ENCODE measurements at regions not wholly inside any gene's neighbourhood (a gene's known extent, or its start where the extent isn't known, plus 50 kb on each side); places are given as distances from the start of the nearest gene placed in this dataset.

DNA sequence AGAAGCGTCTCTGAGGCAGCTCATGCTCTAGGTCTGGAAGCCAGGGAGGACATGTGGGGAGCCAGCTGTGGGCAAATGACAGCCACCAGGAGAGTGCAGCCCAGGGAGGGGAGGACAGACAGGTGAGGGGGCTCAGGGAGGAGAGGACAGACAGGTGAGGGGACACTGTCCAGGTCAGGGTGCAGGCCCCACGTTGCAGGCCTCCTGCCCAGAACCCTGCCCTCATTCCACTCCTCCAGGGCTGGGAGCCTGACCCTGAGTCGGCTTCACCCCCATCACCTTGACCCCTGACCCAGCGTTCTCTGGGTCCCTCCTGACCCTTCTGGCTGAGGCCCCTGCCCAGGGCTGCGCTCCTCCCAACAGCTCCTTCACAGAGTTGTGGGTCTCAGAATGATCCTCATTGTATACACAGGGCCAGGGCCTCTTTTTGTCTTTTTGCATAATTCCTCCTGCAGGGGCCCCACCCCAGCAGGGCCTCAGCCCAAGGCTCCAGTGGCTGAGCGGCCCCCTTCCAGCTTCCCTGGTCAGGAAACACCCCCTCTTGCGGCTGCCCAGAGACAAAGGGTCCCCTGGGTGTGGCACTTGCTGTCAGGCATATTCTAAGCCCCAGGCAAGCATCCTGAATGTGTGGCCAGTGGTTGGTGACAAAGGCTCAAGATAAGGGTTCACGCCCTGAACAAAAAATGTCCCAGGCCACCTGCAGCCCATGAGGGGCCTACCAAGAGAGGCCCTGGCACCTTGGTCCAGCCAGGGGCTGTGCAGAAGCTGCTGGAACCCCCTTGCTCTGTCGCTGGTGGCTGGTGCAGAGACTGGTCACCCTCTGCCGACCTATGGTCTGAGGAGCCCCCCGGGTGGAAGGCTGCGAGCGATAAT is 853.0 kb downstream of the BRD1 start:
- no peaks in the 10 kb centered on the region for H3K36me3 ChIP-seq (replicated peaks in 1 of 2)
- H3K4me1 ChIP-seq (replicated peaks in 1 of 2): no peaks in the 10 kb centered on the region
- no peak for TF ChIP-seq POLR2A (IDR thresholded peaks at IDR 0.05)
- TF ChIP-seq, protein P1, sequence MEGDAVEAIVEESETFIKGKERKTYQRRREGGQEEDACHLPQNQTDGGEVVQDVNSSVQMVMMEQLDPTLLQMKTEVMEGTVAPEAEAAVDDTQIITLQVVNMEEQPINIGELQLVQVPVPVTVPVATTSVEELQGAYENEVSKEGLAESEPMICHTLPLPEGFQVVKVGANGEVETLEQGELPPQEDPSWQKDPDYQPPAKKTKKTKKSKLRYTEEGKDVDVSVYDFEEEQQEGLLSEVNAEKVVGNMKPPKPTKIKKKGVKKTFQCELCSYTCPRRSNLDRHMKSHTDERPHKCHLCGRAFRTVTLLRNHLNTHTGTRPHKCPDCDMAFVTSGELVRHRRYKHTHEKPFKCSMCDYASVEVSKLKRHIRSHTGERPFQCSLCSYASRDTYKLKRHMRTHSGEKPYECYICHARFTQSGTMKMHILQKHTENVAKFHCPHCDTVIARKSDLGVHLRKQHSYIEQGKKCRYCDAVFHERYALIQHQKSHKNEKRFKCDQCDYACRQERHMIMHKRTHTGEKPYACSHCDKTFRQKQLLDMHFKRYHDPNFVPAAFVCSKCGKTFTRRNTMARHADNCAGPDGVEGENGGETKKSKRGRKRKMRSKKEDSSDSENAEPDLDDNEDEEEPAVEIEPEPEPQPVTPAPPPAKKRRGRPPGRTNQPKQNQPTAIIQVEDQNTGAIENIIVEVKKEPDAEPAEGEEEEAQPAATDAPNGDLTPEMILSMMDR (IDR thresholded peaks at IDR 0.05): no peak
- DNase-seq: peak in 1 of 7 donors; percentile 28
- no peak overlapping the region for H3K27ac ChIP-seq
- no peak overlapping the region for H3K4me3 ChIP-seq
- intact Hi-C loops (cut with DNase I): no loop called here
- H3K9me3 ChIP-seq (replicated peaks in 1 of 3): no peaks in the 10 kb centered on the region
- 53 to 72% (median 65%) methylated on average over 8 to 13 of the region's 13 CpGs for WGBS, 4 donors
- no peaks in the 10 kb centered on the region for H3K27me3 ChIP-seq

DNA sequence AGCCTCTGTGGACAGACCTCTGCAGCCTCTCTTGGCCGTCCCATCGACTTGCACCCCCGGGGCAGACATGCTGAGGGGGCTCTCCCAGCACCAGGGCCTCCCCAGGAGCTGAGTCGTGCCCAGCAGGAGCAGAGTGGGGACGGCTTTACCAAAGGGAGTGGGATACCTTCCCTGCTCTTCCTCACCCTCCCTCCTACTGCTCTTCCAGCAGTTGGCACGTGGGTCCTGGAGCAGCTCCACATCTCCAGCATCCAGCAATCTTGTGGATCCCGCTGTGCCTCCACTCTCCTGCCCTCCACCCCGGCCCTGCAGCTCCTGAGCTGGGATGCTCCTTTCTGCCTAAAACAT is 854.0 kb downstream of the BRD1 start:
- Histone ChIP-seq H3K9me3 (replicated peaks in 1 of 3) (no peaks in the 10 kb centered on the region), H3K27me3 (no peaks in the 10 kb centered on the region), H3K36me3 (replicated peaks in 1 of 2) (no peaks in the 10 kb centered on the region), H3K4me1 (replicated peaks in 1 of 2) (no peaks in the 10 kb centered on the region), H3K4me3 (no peak overlapping the region), H3K27ac (no peak overlapping the region)
- intact Hi-C loops (cut with DNase I): no loop called here
- TF ChIP-seq, protein P1 (IDR thresholded peaks at IDR 0.05): no peak
- TF ChIP-seq POLR2A (IDR thresholded peaks at IDR 0.05): no peak
- 64 to 78% (median 67%) methylated on average over 3 to 8 of the region's 8 CpGs for WGBS, 4 donors
- DNase-seq: no peak

DNA sequence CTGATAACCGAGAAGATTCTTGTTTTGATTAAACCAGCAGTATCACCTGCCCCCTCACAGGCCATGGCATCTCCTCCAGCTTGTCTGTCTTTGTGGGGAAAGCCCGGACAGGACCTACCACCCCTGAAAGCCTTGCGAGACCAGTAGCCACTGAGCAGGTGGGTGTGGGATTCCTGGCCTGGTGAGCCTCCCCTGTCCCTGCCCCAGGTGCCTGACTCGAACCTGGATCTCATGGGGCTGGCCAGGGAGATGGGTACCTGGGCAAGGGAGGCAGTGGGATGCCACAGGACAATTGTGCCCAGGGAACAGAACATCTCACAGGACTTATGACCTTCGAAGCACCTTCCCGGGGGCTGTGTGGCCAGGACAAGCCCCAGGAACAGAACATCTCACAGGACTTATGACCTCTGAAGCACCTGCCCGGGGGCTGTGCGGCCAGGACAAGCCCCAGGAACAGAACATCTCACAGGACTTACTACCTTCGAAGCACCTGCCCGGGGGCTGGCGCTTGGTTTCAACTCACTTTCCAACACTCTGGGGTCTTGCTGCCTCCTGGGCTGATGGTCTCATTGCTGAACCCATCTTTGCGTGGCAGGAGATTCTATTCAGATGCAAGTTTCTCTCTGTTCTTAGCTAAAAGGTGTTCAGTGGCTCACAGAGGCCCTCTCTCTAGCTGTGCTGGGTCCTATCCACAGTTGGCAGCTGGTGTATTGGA is 854.5 kb downstream of the BRD1 start:
- 79 to 86% (median 81%) methylated on average over 9 to 12 of the region's 12 CpGs for WGBS, 4 donors
- intact Hi-C loops (cut with DNase I): no loop called here

More for the DNA sequence above, 854.5 kb downstream of the BRD1 start:
- peak in 1 of 7 donors; percentile 27 for DNase-seq
- Histone ChIP-seq H3K9me3 (replicated peaks in 1 of 3) (no peaks in the 10 kb centered on the region), H3K36me3 (replicated peaks in 1 of 2) (no peaks in the 10 kb centered on the region), H3K4me3 (no peak overlapping the region), H3K27me3 (no peaks in the 10 kb centered on the region), H3K4me1 (replicated peaks in 1 of 2) (no peaks in the 10 kb centered on the region), H3K27ac (no peak overlapping the region)
- no peak for TF ChIP-seq POLR2A (IDR thresholded peaks at IDR 0.05)
- TF ChIP-seq, protein P1 (IDR thresholded peaks at IDR 0.05): no peak

Measured in adrenal gland (tissue), 9 donors.